Karpas-422 (cell line): ENCODE measurements at regions not wholly inside any gene's neighbourhood (a gene's known extent, or its start where the extent isn't known, plus 50 kb on each side); places are given as distances from the start of the nearest gene placed in this dataset.
"Not testable (repeated sequence)": the region's sequence is repeated elsewhere in the genome, so short reads cannot be mapped to it uniquely, and the experiment has no call there.

Experiments used
- DNase-seq: peaks from one replicate; pipeline ENCODE4 v3.0.0-alpha.2; 2015
- H2AFZ ChIP-seq: fragments of 200-600 bp; sonication (generic); 2 replicates; pipeline ENCODE4 v1.6.1; 2014; ENCODE audit warnings: antibody characterized with exemption, low read length, mixed read lengths
- H3K27ac ChIP-seq: fragments of 200-600 bp; sonication (generic); 2 replicates; pipeline ENCODE4 v1.5.1; 2014; ENCODE audit warnings: mild to moderate bottlenecking, low read length, moderate library complexity
- H3K27me3 ChIP-seq: fragments of 200-600 bp; sonication (generic); 2 replicates; pipeline ENCODE4 v1.6.1; 2014; ENCODE audit warnings: low read length, mixed read lengths
- H3K36me3 ChIP-seq: fragments of 200-600 bp; sonication (generic); 2 replicates; pipeline ENCODE4 v1.6.1; 2014; ENCODE audit warnings: low read length, mixed read lengths; ENCODE audit not compliant: insufficient read depth
- H3K4me1 ChIP-seq: fragments of 200-600 bp; sonication (generic); 2 replicates; pipeline ENCODE4 v1.6.1; 2014; ENCODE audit warnings: mild to moderate bottlenecking, low read length, mixed read lengths
- H3K4me2 ChIP-seq: fragments of 200-600 bp; sonication (generic); 2 replicates; pipeline ENCODE4 v1.6.1; 2014; ENCODE audit warnings: low read length, low read depth, mild to moderate bottlenecking; ENCODE audit not compliant: poor library complexity, severe bottlenecking
- H3K4me3 ChIP-seq: fragments of 200-600 bp; sonication (generic); 2 replicates; pipeline ENCODE4 v1.5.1; 2014; ENCODE audit warnings: mild to moderate bottlenecking, antibody characterized with exemption, low read length, mixed read lengths
- H3K79me2 ChIP-seq: fragments of 200-600 bp; sonication (generic); 2 replicates; pipeline ENCODE4 v1.6.1; 2014; ENCODE audit warnings: mild to moderate bottlenecking, low read length, mixed read lengths
- H3K9ac ChIP-seq: fragments of 200-600 bp; sonication (generic); 2 replicates; pipeline ENCODE4 v1.6.0; 2014; ENCODE audit warnings: low read length
- H3K9me2 ChIP-seq: fragments of 200-600 bp; sonication (generic), shearing (Covaris generic); replicated peaks from 2 replicates; pipeline ENCODE4 v1.6.0; 2014; ENCODE audit warnings: mild to moderate bottlenecking, low read length, moderate library complexity; ENCODE audit not compliant: insufficient read depth
- H3K9me3 ChIP-seq: fragments of 300-700, 200-600 bp; sonication (generic); 2 replicates; pipeline ENCODE4 v1.6.1; 2014; ENCODE audit warnings: low read length, mixed read lengths
- H4K20me1 ChIP-seq: fragments of 200-600 bp; sonication (generic); 2 replicates; pipeline ENCODE4 v1.6.1; 2014; ENCODE audit warnings: mild to moderate bottlenecking, antibody characterized with exemption, low read length, low read depth; ENCODE audit not compliant: insufficient read depth

- Histone ChIP-seq H4K20me1 (no peaks in the 10 kb centered on the region), H3K9me2 (no peaks in the 10 kb centered on the region), H3K4me1 (no peaks in the 10 kb centered on the region), H3K9ac (no peak overlapping the region), H3K4me3 (no peak overlapping the region), H3K9me3 (peaks cover 43% of the 10 kb centered on the region), H3K4me2 (no peak overlapping the region), H3K36me3 (no peaks in the 10 kb centered on the region), H2AFZ (no peak overlapping the region), H3K79me2 (no peaks in the 10 kb centered on the region), H3K27ac (no peak overlapping the region), H3K27me3 (no peaks in the 10 kb centered on the region)
- no peak for DNase-seq
These were observed 1118.7 kb downstream of the SUCLG1 start for GRCh38 chr2:83340424-83340823.

GRCh38 chr2:83339942-83340341, 1119.1 kb downstream of the SUCLG1 start:
- H3K27ac ChIP-seq, H3K27me3 ChIP-seq, H2AFZ ChIP-seq, H3K9ac ChIP-seq, H3K4me3 ChIP-seq, H3K79me2 ChIP-seq, H3K9me2 ChIP-seq, H3K36me3 ChIP-seq, H3K4me2 ChIP-seq, DNase-seq, H3K4me1 ChIP-seq, H4K20me1 ChIP-seq: not testable (repeated sequence)
- peaks cover 42% of the 10 kb centered on the region for H3K9me3 ChIP-seq

- Histone ChIP-seq H2AFZ (no peak overlapping the region), H3K4me3 (no peak overlapping the region), H3K9me2 (no peaks in the 10 kb centered on the region), H3K79me2 (no peaks in the 10 kb centered on the region), H3K9me3 (peaks cover 74% of the 10 kb centered on the region), H4K20me1 (no peaks in the 10 kb centered on the region), H3K27ac (no peak overlapping the region), H3K36me3 (no peaks in the 10 kb centered on the region), H3K4me1 (no peaks in the 10 kb centered on the region), H3K27me3 (no peaks in the 10 kb centered on the region), H3K4me2 (no peak overlapping the region), H3K9ac (no peak overlapping the region)
- no peak for DNase-seq
These were observed 1127.3 kb downstream of the SUCLG1 start for GRCh38 chr2:83331810-83332209.

GRCh38 chr2:83323038-83323437, 1136.0 kb downstream of the SUCLG1 start:
- H3K9ac ChIP-seq: no peak overlapping the region
- no peak overlapping the region for H3K4me2 ChIP-seq
- DNase-seq: no peak
- no peak overlapping the region for H3K4me3 ChIP-seq
- no peaks in the 10 kb centered on the region for H3K4me1 ChIP-seq
- no peaks in the 10 kb centered on the region for H3K36me3 ChIP-seq
- H3K27ac ChIP-seq: no peak overlapping the region
- H3K9me3 ChIP-seq: peaks cover 62% of the 10 kb centered on the region
- H4K20me1 ChIP-seq: no peaks in the 10 kb centered on the region
- no peaks in the 10 kb centered on the region for H3K9me2 ChIP-seq
- H3K79me2 ChIP-seq: no peaks in the 10 kb centered on the region
- no peaks in the 10 kb centered on the region for H3K27me3 ChIP-seq
- H2AFZ ChIP-seq: no peak overlapping the region

- Histone ChIP-seq H3K27ac (no peak overlapping the region), H3K27me3 (no peaks in the 10 kb centered on the region), H3K4me3 (no peak overlapping the region), H3K9ac (no peak overlapping the region), H3K36me3 (no peaks in the 10 kb centered on the region), H3K4me1 (no peaks in the 10 kb centered on the region), H3K79me2 (no peaks in the 10 kb centered on the region), H4K20me1 (no peaks in the 10 kb centered on the region), H3K4me2 (no peak overlapping the region), H2AFZ (no peak overlapping the region), H3K9me3 (peaks cover 47% of the 10 kb centered on the region), H3K9me2 (no peaks in the 10 kb centered on the region)
- no peak for DNase-seq
These were observed 1139.0 kb downstream of the SUCLG1 start for GRCh38 chr2:83320053-83320452.

- H3K79me2 ChIP-seq: no peaks in the 10 kb centered on the region
- no peaks in the 10 kb centered on the region for H3K36me3 ChIP-seq
- H3K4me3 ChIP-seq: no peak overlapping the region
- H3K9ac ChIP-seq: no peak overlapping the region
- H3K9me2 ChIP-seq: no peaks in the 10 kb centered on the region
- H2AFZ ChIP-seq: no peak overlapping the region
- DNase-seq: no peak
- H3K27ac ChIP-seq: no peak overlapping the region
- no peak overlapping the region for H3K4me2 ChIP-seq
- peaks cover 46% of the 10 kb centered on the region for H3K9me3 ChIP-seq
- H3K4me1 ChIP-seq: no peaks in the 10 kb centered on the region
- no peaks in the 10 kb centered on the region for H3K27me3 ChIP-seq
- no peaks in the 10 kb centered on the region for H4K20me1 ChIP-seq
These were observed 1153.2 kb downstream of the SUCLG1 start for GRCh38 chr2:83305758-83306378.

- Histone ChIP-seq H3K36me3 (no peaks in the 10 kb centered on the region), H3K27me3 (no peaks in the 10 kb centered on the region), H3K4me2 (no peak overlapping the region), H3K9ac (no peak overlapping the region), H3K9me3 (peaks cover 50% of the 10 kb centered on the region), H3K9me2 (no peaks in the 10 kb centered on the region), H4K20me1 (no peaks in the 10 kb centered on the region), H3K4me1 (no peaks in the 10 kb centered on the region), H3K79me2 (no peaks in the 10 kb centered on the region), H3K27ac (no peak overlapping the region), H3K4me3 (no peak overlapping the region), H2AFZ (no peak overlapping the region)
- no peak for DNase-seq
These were observed 1168.0 kb downstream of the SUCLG1 start for GRCh38 chr2:83291083-83291482.

- no peak for DNase-seq
- Histone ChIP-seq H3K9me3 (peaks cover 38% of the 10 kb centered on the region), H3K4me3 (no peak overlapping the region), H3K36me3 (no peaks in the 10 kb centered on the region), H3K9me2 (no peaks in the 10 kb centered on the region), H3K79me2 (no peaks in the 10 kb centered on the region), H3K9ac (no peak overlapping the region), H4K20me1 (no peaks in the 10 kb centered on the region), H2AFZ (no peak overlapping the region), H3K27ac (no peak overlapping the region), H3K4me1 (no peaks in the 10 kb centered on the region), H3K27me3 (no peaks in the 10 kb centered on the region), H3K4me2 (no peak overlapping the region)
These were observed 1176.2 kb downstream of the SUCLG1 start for GRCh38 chr2:83282841-83283240.
